Naive thymus-derived CD4-positive, alpha-beta T cell (primary cell): ENCODE measurements at regions not wholly inside any gene's neighbourhood (a gene's known extent, or its start where the extent isn't known, plus 50 kb on each side); places are given as distances from the start of the nearest gene placed in this dataset.

Experiments used
- ATAC-seq: fragments of 150-1000 bp; cut with Tn5 transposase; 2 replicates; pipeline ENCODE4 v1.10.0; 2021; ENCODE audit warnings: mild to moderate bottlenecking, moderate library complexity
- CTCF ChIA-PET: fragments of 350-600 bp; sonication (Branson Sonifier 250); formaldehyde crosslinking; loops from one replicate; lab custom pipeline; 2021; ENCODE audit warnings: antibody characterized with exemption; lab: Charles Lee
- POLR2A ChIA-PET: fragments of 350-600 bp; sonication (Branson Sonifier 250); formaldehyde crosslinking; loops from one replicate; lab custom pipeline; 2021; ENCODE audit warnings: antibody characterized with exemption, inconsistent platforms; lab: Charles Lee
- DNase-seq, 9 donors: peaks; one replicate each; pipeline versions ENCODE4 v3.0.0 to v3.0.0-alpha.2; 2020 to 2022; ENCODE audit warnings: mixed read lengths in 1 of 9
- H3K27ac ChIP-seq: one replicate; pipeline ENCODE4 v1.7.0; 2013; ENCODE audit warnings: mild to moderate bottlenecking, low read depth, low read length, moderate library complexity
- H3K27me3 ChIP-seq, 2 donors: one replicate each; pipeline ENCODE4 v1.7.0; 2013; ENCODE audit warnings: low read length in 2 of 2, mild to moderate bottlenecking in 2 of 2, moderate library complexity in 2 of 2; ENCODE audit not compliant: control insufficient read depth in 2 of 2, insufficient read depth in 2 of 2
- H3K36me3 ChIP-seq, 3 experiments: 1 replicate in 2 of 3; 2 replicates in 1 of 3; pipeline ENCODE4 v1.7.0; 2013; ENCODE audit warnings: low read length in 3 of 3, mild to moderate bottlenecking in 3 of 3, moderate library complexity in 1 of 3; ENCODE audit not compliant: insufficient read depth in 3 of 3, control insufficient read depth in 2 of 3
- H3K4me1 ChIP-seq, 2 donors: one replicate each; pipeline ENCODE4 v1.7.0; 2013; ENCODE audit warnings: low read length in 2 of 2, mild to moderate bottlenecking in 2 of 2, moderate library complexity in 1 of 2; ENCODE audit not compliant: control insufficient read depth in 2 of 2, insufficient read depth in 2 of 2
- H3K4me3 ChIP-seq: 2 replicates; pipeline ENCODE4 v1.7.0; 2013; ENCODE audit warnings: mild to moderate bottlenecking, low read length
- H3K9me3 ChIP-seq, 3 experiments: 1 replicate in 2 of 3; 2 replicates in 1 of 3; pipeline ENCODE4 v1.7.0; 2013; ENCODE audit warnings: low read length in 3 of 3; ENCODE audit not compliant: control insufficient read depth in 2 of 3
- H3K27ac Mint-ChIP-seq, 9 donors: one replicate each; pipeline ENCODE4 v1.8.0; 2020 to 2022; ENCODE audit warnings: mixed read lengths in 9 of 9, mild to moderate bottlenecking in 8 of 9, moderate library complexity in 5 of 9, inconsistent platforms in 2 of 9
- H3K27me3 Mint-ChIP-seq, 5 donors: one replicate each; pipeline ENCODE4 v1.8.0; 2021 to 2022; ENCODE audit warnings: mixed read lengths in 5 of 5, mild to moderate bottlenecking in 1 of 5
- H3K36me3 Mint-ChIP-seq, 5 donors: one replicate each; pipeline ENCODE4 v1.8.0; 2020 to 2022; ENCODE audit warnings: mixed read lengths in 5 of 5, mild to moderate bottlenecking in 3 of 5, inconsistent platforms in 1 of 5
- H3K4me1 Mint-ChIP-seq, 7 donors: one replicate each; pipeline ENCODE4 v1.8.0; 2020 to 2022; ENCODE audit warnings: mixed read lengths in 7 of 7, mild to moderate bottlenecking in 3 of 7, inconsistent platforms in 1 of 7
- H3K4me3 Mint-ChIP-seq, 10 donors: one replicate each; pipeline ENCODE4 v1.8.0; 2020 to 2022; ENCODE audit warnings: mild to moderate bottlenecking in 10 of 10, mixed read lengths in 10 of 10, moderate library complexity in 6 of 10, inconsistent platforms in 2 of 10
- H3K9me3 Mint-ChIP-seq, 11 donors: one replicate each; pipeline ENCODE4 v1.8.0; 2020 to 2022; ENCODE audit warnings: mixed read lengths in 11 of 11, mild to moderate bottlenecking in 4 of 11, inconsistent platforms in 1 of 11, moderate library complexity in 1 of 11
- intact Hi-C, 2 donors: fragments of 100-400 bp; cut with micrococcal nuclease; formaldehyde crosslinking; loops; one replicate each; pipeline ENCODE4 v1.15.1; 2023

DNA sequence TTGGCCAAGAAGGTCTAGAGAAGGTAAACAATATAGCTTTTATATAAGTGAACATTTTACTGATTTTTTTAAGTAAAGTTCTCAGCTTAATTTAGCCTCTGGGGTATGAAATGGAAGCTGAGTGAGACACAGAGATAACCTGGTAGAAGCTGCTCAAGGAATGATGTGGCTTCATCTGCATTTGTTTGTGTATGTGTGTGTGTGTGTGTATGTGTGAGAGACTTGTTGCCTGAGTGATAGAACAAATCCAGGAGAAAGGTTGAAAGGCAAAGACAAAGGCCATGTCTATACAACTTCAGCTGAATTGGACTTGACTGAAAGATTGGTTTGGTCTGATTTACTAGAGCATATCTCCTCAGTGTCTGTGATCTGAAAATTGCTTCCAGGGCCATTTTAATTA, 63.6 kb downstream of the PCDH7 start:
- Mint-ChIP-seq H3K36me3 (no peaks in the 10 kb centered on the region), H3K27ac (no peak overlapping the region), H3K27me3 (no peaks in the 10 kb centered on the region), H3K4me3 (no peak overlapping the region), H3K9me3 (peaks cover 0 to 4% (median 0%) of the 10 kb centered on the region in 11 donors), H3K4me1 (no peaks in the 10 kb centered on the region)
- intact Hi-C loops = no loop called here
- Histone ChIP-seq H3K36me3 (no peaks in the 10 kb centered on the region), H3K4me1 (no peaks in the 10 kb centered on the region), H3K27ac (no peak overlapping the region), H3K9me3 (no peaks in the 10 kb centered on the region), H3K27me3 (no peaks in the 10 kb centered on the region), H3K4me3 (no peak overlapping the region)
- CTCF ChIA-PET = no interaction called here
- POLR2A ChIA-PET = no interaction called here
- ATAC-seq = no peak
- no peak for DNase-seq

DNA sequence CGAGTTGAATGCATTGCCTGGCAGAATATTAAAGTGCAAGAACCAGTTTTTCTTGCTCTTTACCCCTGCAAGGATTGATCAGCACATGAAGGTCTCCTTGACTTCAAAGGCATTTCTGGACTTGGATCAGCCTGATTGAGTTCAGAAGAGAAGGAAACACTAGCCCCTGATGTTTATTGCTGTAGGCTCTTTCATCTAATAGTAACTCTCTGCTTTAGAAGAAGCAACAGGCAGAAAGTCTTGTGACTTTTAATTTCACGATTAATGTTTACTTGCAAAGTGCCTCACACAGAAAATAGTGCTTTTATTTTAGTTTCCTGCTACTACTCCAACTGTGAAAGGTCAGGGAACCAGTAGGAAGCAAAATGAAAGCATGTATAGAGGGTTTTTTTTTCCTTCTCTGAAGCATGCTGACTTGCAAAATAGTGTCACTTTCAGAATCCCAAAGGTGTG, 69.1 kb downstream of the PCDH7 start:
- Mint-ChIP-seq H3K4me1 (no peaks in the 10 kb centered on the region), H3K4me3 (no peak overlapping the region), H3K9me3 (peaks cover 0 to 6% (median 0%) of the 10 kb centered on the region in 11 donors), H3K27me3 (no peaks in the 10 kb centered on the region), H3K27ac (no peak overlapping the region), H3K36me3 (no peaks in the 10 kb centered on the region)
- no peak for ATAC-seq
- Histone ChIP-seq H3K4me1 (no peaks in the 10 kb centered on the region), H3K27me3 (no peaks in the 10 kb centered on the region), H3K36me3 (no peaks in the 10 kb centered on the region), H3K4me3 (no peak overlapping the region), H3K9me3 (no peaks in the 10 kb centered on the region), H3K27ac (no peak overlapping the region)
- intact Hi-C loops = no loop called here
- ChIA-PET CTCF (no interaction called here), POLR2A (no interaction called here)
- DNase-seq = no peak

DNA sequence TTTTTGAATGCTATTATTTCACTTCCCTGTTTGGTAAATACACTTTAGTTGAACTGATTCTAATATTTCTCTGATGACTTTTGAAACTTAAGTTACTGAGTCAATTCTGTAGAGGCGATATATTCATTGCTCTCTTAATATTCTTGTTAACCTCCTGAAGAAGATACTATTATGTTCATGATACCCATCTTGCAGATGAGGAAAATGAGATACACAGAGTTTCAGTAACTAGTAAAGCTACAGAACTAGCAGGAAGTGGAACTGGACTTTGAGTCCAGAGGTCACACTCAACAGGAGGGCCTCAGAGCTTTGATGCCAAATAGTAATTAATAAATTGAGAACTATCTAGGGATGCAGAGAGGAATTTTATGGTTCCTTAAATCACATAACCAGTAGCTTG, 70.0 kb downstream of the PCDH7 start:
- DNase-seq = no peak
- ChIA-PET POLR2A (no interaction called here), CTCF (no interaction called here)
- H3K9me3 ChIP-seq = no peaks in the 10 kb centered on the region
- no peaks in the 10 kb centered on the region for H3K27me3 ChIP-seq
- H3K4me3 ChIP-seq = no peak overlapping the region
- no peaks in the 10 kb centered on the region for H3K4me1 ChIP-seq
- no peak overlapping the region for H3K27ac ChIP-seq
- no peaks in the 10 kb centered on the region for H3K4me1 Mint-ChIP-seq
- no peaks in the 10 kb centered on the region for H3K36me3 ChIP-seq
- intact Hi-C loops = no loop called here
- peaks cover 0 to 6% (median 0%) of the 10 kb centered on the region in 11 donors for H3K9me3 Mint-ChIP-seq
- H3K27me3 Mint-ChIP-seq = no peaks in the 10 kb centered on the region
- no peaks in the 10 kb centered on the region for H3K36me3 Mint-ChIP-seq
- no peak for ATAC-seq
- H3K27ac Mint-ChIP-seq = no peak overlapping the region
- H3K4me3 Mint-ChIP-seq = no peak overlapping the region

DNA sequence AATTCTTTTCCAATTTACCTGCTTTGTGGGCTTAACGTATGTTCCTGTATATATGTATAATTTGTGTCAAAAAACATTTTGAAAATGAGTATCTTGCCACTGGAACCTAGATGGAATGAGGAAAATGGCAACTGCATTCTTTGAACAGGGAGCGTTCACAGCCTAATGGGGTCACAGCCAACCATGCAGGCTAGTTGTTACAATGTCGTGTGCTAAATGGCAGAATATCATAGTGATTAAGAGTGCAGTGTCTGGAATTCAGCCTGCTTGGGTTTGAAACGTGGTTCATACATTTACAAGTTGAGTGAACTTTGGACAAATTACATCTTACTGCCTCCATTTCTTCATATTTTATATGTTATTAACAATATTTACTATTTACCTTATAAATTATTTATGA, 70.8 kb downstream of the PCDH7 start:
- H3K4me1 Mint-ChIP-seq = no peaks in the 10 kb centered on the region
- intact Hi-C loops = no loop called here
- no peaks in the 10 kb centered on the region for H3K36me3 ChIP-seq
- H3K27ac ChIP-seq = no peak overlapping the region
- no peak overlapping the region for H3K27ac Mint-ChIP-seq
- no peaks in the 10 kb centered on the region for H3K27me3 ChIP-seq
- ChIA-PET POLR2A (no interaction called here), CTCF (no interaction called here)
- no peak overlapping the region for H3K4me3 Mint-ChIP-seq
- H3K36me3 Mint-ChIP-seq = no peaks in the 10 kb centered on the region
- no peaks in the 10 kb centered on the region for H3K27me3 Mint-ChIP-seq
- DNase-seq = no peak
- ATAC-seq = no peak
- no peaks in the 10 kb centered on the region for H3K9me3 ChIP-seq
- no peak overlapping the region for H3K4me3 ChIP-seq
- peaks cover 0 to 6% (median 0%) of the 10 kb centered on the region in 11 donors for H3K9me3 Mint-ChIP-seq
- no peaks in the 10 kb centered on the region for H3K4me1 ChIP-seq

DNA sequence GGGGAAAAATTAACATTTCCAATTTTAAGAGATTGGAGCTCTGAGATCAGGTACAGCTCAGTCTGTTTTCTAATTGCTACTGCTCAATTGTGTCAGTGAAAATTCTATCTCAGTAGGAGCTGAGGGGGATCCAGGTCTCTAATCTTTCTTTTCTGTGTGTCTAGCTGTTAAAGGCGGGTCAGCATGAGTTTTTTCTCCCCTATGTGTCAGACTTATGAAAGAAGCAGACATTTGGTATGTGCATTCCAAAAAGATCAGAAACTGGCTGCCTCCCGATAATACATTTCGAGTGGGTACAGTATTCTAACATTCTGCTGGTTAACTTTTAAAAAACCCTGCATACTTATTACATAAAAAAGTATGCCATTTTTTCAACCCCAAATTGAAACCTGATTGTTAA, 72.4 kb downstream of the PCDH7 start:
- H3K4me1 Mint-ChIP-seq = no peaks in the 10 kb centered on the region
- H3K36me3 Mint-ChIP-seq = no peaks in the 10 kb centered on the region
- H3K9me3 Mint-ChIP-seq = peaks cover 0 to 6% (median 0%) of the 10 kb centered on the region in 11 donors
- H3K4me3 Mint-ChIP-seq = no peak overlapping the region
- no peak overlapping the region for H3K4me3 ChIP-seq
- CTCF ChIA-PET = no interaction called here
- H3K27me3 ChIP-seq = no peaks in the 10 kb centered on the region
- no peak for ATAC-seq
- DNase-seq = no peak
- no peak overlapping the region for H3K27ac ChIP-seq
- intact Hi-C loops = no loop called here
- H3K4me1 ChIP-seq = no peaks in the 10 kb centered on the region
- H3K36me3 ChIP-seq = no peaks in the 10 kb centered on the region
- POLR2A ChIA-PET = no interaction called here
- H3K27me3 Mint-ChIP-seq = no peaks in the 10 kb centered on the region
- H3K27ac Mint-ChIP-seq = no peak overlapping the region
- H3K9me3 ChIP-seq = no peaks in the 10 kb centered on the region

DNA sequence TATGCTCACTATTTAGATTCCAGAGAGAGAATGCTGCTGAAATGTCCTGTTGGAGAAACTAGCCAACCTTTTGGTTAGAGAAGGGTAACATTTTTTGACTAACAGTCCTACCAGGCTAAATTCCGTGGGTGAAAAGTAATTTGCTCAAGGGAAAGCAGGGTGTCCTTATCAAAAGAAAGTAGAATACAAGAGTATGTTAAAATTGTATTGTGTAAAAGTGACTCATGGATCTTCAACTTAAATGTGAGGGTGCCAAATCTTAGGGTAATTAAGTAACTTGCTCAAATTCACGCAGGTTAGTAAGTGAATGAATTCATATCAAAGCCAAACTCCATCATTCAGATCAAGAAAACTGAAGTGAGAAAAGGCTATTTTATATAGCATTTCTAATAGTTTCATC, 81.7 kb downstream of the PCDH7 start:
- H3K9me3 ChIP-seq = peaks cover 0 to 4% (median 0%) of the 10 kb centered on the region in 3 experiments
- H3K4me3 ChIP-seq = no peak overlapping the region
- H3K27ac Mint-ChIP-seq = no peak overlapping the region
- DNase-seq (no peak), ATAC-seq (no peak)
- H3K9me3 Mint-ChIP-seq = peaks cover 0 to 34% (median 13%) of the 10 kb centered on the region in 11 donors
- intact Hi-C loops = no loop called here
- CTCF ChIA-PET = no interaction called here
- no peak overlapping the region for H3K4me3 Mint-ChIP-seq
- POLR2A ChIA-PET = no interaction called here
- no peaks in the 10 kb centered on the region for H3K27me3 Mint-ChIP-seq
- no peaks in the 10 kb centered on the region for H3K36me3 ChIP-seq
- H3K27ac ChIP-seq = no peak overlapping the region
- H3K4me1 Mint-ChIP-seq = no peaks in the 10 kb centered on the region
- H3K36me3 Mint-ChIP-seq = peaks cover 0 to 3% (median 0%) of the 10 kb centered on the region in 5 donors
- H3K27me3 ChIP-seq = no peaks in the 10 kb centered on the region
- no peaks in the 10 kb centered on the region for H3K4me1 ChIP-seq

DNA sequence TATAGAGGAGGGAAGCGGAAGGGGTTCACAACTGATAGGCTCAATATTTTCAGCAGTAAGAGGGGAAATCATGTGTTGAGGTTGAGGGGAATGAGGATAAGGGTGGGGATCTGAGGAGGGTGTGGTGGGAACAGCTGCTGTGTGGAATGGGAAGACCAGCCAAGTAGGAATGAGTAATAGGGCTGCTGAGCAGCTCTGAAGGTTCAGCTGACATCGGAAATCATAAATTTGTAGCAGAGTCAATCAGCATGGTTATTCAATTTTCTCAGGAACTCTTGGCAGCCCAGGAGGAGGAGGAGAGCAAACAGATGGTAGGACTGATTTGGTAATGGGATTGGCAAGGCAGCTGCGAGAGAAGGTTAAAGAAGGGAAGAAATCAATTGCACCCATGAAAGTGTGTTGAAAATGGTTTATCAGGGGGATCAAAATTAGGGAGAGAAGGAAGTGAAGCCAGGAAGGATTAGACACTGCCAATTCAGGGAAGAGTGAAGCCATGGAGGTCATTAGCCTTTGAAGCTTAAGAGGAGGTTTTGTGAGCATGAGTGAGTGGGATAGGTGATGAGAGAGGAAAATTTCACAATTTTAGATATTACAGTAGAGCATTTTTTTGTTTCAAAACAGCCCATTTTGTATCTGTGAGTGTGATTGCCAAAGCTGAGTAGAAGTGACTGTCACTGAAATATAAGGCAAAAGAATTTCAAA, 82.6 kb downstream of the PCDH7 start:
- H3K4me1 Mint-ChIP-seq = no peaks in the 10 kb centered on the region
- no peaks in the 10 kb centered on the region for H3K27me3 ChIP-seq
- ATAC-seq (no peak), DNase-seq (no peak)
- no peaks in the 10 kb centered on the region for H3K27me3 Mint-ChIP-seq
- peaks cover 0 to 3% (median 0%) of the 10 kb centered on the region in 5 donors for H3K36me3 Mint-ChIP-seq
- H3K4me1 ChIP-seq = no peaks in the 10 kb centered on the region
- no peak overlapping the region for H3K27ac Mint-ChIP-seq
- peaks cover 0 to 4% (median 0%) of the 10 kb centered on the region in 3 experiments for H3K9me3 ChIP-seq
- H3K36me3 ChIP-seq = no peaks in the 10 kb centered on the region
- intact Hi-C loops = no loop called here
- H3K27ac ChIP-seq = no peak overlapping the region
- H3K9me3 Mint-ChIP-seq = peaks cover 0 to 34% (median 13%) of the 10 kb centered on the region in 11 donors
- ChIA-PET CTCF (no interaction called here), POLR2A (no interaction called here)
- no peak overlapping the region for H3K4me3 ChIP-seq
- H3K4me3 Mint-ChIP-seq = no peak overlapping the region
